GM18951 (cell line): ENCODE measurements at regions not wholly inside any gene's neighbourhood (a gene's known extent, or its start where the extent isn't known, plus 50 kb on each side); places are given as distances from the start of the nearest gene placed in this dataset.

ENCODE experiments used
- POLR2A ChIP-seq: IDR thresholded peaks from 4 replicates; pipeline ENCODE4 v1.6.1; 2011; ENCODE audit warnings: mild to moderate bottlenecking; ENCODE audit not compliant: insufficient read length, insufficient read depth; ENCODE audit errors: extremely low read depth
- in situ Hi-C: fragments of 300-500 bp; cut with MboI; formaldehyde crosslinking; loops from one replicate; pipeline ENCODE4 v1.12.0; 2022; ENCODE audit warnings: low sequenced_read_pairs, mixed read lengths, inconsistent platforms; ENCODE audit not compliant: unreplicated experiment

DNA sequence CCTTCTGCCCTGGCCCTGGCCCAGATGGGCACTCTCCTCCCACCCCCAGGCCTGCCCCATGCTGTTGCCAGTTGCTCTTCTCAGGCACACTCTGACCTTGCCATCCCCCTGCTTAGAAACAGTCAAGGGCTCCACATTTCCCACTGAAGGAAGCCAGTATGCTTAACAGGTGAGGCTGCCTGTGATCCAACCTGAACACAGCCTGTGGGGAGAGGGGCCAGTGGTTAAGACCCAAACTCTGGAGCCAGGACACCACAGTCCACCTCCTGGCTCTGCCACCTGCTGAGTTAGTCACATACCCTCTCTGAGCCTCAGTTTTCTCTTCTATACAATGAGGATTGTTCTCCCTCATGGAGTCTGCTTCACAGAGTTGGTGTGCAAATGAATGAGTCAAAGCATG lies 526.9 kb downstream of the MATN1 start:
- TF ChIP-seq POLR2A = no peak

GRCh38 chr1:30195424-30196134 lies 527.8 kb downstream of the MATN1 start:
- in situ Hi-C loops = no loop called here
- TF ChIP-seq POLR2A = no peak

More for the DNA sequence above, 526.9 kb downstream of the MATN1 start:
- in situ Hi-C loops = no loop called here

DNA sequence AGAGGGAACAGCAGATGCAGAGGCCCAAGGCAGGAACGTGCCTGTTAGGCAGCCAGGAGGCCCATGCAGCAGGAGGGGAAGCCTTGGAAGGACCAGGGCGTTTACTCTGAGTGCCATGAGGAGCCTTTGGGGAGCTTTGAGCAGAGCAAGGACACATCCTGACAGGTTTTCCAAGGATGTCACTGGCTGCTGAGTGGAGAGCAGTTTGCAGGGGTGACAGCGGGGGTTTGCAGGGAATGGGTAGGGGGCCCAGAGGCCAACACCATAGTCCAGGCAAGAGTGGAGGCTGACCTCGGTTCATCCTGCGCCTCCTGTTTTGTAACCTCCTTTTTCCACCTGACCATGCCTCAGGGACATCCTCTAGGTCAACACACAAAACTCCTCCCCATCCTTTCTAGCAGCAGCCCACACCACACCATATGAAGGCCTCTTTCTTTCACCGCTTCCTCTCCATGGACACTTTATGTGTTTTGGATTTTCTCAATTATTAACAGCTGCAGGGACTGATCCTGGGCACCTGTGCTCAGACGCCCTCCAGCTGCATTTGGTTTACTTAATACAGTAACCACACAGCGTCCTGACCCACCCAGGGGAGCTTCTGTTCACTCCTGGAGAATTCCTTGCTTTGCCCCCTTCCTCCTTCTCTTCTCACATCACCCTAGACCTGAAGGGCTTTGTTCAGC lies 528.5 kb downstream of the MATN1 start:
- in situ Hi-C loops = no loop called here

DNA sequence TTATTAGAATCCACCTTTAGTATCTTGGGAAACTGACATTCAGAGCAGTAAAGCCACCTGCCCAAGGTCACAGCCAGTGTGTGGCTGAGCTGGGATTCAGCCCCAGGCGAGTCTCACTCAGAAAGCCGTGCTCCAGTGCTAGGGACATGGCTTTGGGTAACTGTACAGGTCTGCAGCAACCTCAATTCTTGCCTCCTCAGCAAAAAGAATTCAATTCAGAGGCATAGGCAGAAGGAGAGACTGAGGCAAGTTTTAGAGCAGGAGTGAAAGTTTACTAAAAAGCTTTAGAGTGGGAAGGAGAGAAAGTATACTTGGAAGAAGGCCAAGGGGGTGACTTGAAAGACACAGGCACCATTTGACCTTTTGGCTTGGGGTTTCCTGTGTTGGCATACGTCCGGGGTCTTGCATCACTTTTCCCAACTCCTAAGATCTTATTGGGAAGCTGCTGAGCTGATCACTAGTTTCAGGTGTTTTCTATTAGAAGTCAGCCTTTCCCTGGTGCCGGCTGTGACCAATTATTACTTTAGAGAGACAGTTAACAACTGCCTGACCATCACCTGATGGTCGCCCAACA lies 529.3 kb downstream of the MATN1 start:
- in situ Hi-C loops = no loop called here
- TF ChIP-seq POLR2A = no peak

More for the DNA sequence above, 528.5 kb downstream of the MATN1 start:
- no peak for TF ChIP-seq POLR2A

GRCh38 chr1:30192969-30193630 lies 530.3 kb downstream of the MATN1 start:
- in situ Hi-C loops = no loop called here
- no peak for TF ChIP-seq POLR2A

DNA sequence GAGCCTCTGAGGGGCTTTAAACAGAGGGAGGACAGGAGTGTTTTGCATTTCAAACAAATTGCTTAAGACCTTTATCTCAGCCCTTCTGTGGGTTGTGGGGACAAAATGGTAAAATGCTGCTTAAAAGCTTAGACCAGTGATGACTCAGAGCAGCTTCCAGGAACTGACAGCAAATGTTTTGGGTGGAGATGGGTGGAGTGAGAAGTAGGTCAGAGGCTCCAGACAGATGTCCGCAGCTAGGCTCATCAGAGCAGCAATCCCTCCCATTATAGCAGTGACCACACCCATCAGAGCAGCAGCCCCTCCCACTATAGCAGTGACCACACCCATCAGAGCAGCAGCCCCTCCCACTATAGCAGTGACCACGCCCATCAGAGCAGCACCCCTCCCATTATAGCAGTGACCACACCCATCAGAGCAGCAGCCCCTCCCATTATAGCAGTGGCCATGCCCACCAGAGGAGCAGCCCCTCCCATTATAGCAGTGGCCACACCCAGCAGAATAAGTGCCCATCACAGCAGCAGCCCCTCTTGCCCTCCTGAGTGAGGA lies 532.2 kb downstream of the MATN1 start:
- in situ Hi-C loops = no loop called here
- no peak for TF ChIP-seq POLR2A

- TF ChIP-seq POLR2A = no peak
- in situ Hi-C loops = no loop called here
Observed at GRCh38 chr1:30190511-30191153, 532.8 kb downstream of the MATN1 start.

DNA sequence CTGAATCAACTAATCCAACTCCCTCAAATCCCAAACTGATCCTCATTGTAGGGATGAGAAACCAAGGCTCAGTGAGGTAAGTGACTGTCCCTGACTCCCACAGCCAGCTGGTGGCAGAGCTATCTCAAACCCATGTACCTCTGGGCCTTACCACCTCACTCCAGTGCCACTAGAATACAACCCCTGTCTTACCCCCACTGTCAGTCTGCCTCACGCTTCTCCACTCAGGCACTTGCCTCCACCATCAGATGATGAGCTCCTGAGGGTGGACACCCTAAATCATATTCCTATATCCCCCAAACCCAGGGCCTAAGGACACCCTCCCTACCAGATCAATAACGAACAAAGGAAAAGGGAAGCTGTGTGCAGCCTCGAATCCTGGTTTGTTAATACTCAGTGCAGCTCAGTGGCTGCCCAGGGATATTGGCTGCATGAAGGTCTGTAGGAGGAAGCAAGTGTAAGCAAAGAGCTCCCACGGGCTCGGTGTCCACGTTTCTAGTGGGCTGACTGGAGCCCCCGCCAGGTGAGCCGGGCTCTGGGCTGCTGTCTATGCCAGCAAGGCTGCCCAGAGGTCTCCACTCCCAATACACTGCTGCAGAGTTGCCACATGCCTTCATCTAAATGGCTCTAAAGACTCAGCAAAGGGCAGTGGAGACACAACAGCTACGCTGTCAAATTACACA lies 533.4 kb downstream of the MATN1 start:
- in situ Hi-C loops = no loop called here
- no peak for TF ChIP-seq POLR2A

DNA sequence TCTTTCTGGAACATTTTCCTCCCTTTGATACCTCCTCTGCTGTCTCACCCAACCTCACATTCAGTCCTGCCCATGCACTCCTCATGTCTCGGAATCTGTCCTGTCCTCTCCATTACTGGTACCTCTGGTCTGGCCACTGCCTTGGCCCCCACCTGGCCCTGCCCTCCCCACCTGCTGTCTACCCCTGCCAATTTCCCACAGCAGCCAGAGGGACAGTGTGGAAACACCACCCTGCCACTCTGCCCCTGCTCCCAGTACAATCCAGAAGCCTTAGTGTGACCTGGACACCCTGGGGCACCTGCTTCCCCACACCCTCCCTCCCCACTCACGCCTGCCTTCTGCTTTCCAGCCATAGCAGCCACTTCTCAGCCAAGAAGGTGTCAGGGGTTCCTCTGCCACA lies 534.4 kb downstream of the MATN1 start:
- TF ChIP-seq POLR2A = no peak
- in situ Hi-C loops = no loop called here

- TF ChIP-seq POLR2A = no peak
- in situ Hi-C loops = no loop called here
Observed at GRCh38 chr1:30188329-30188728, 535.1 kb downstream of the MATN1 start.

- in situ Hi-C loops = no loop called here
- TF ChIP-seq POLR2A = no peak
Observed at GRCh38 chr1:30187413-30188023, 535.9 kb downstream of the MATN1 start.

DNA sequence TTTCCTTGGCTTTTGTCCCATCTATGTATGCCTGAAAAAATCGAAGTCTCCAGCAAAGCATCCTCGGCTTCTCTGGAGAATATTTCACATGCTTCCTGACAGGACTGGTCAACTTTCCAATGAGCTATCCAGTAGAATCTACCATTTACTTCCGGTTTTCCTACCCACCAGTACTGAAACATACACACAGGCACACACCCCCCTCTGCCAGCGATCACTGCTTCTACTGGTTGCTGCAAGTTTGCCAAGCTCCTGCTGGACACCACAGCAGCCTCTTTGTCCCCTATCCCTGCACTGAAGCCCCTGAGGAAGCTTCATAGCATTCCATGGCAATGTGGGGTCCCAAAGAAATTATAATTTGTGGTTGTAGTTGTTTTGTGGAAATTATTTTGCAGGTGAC lies 536.8 kb downstream of the MATN1 start:
- in situ Hi-C loops = no loop called here
- no peak for TF ChIP-seq POLR2A
